Vagina (tissue), 2 donors: ENCODE measurements at regions not wholly inside any gene's neighbourhood (a gene's known extent, or its start where the extent isn't known, plus 50 kb on each side); places are given as distances from the start of the nearest gene placed in this dataset.

Experiments used
- DNase-seq, 2 donors: peaks; one replicate each; pipeline ENCODE4 v3.0.0-alpha.2; 2017; ENCODE audit errors: extremely low spot score in 2 of 2
- H3K27ac ChIP-seq: fragments of 200-600 bp; sonication (generic); one replicate; pipeline ENCODE4 v1.5.1; 2019
- H3K27me3 ChIP-seq: fragments of 200-600 bp; sonication (generic); one replicate; pipeline ENCODE4 v1.5.1; 2019
- H3K36me3 ChIP-seq, 2 donors: fragments of 200-600 bp; sonication (generic); one replicate each; pipeline ENCODE4 v1.5.1; 2017 to 2019
- H3K4me1 ChIP-seq: fragments of 200-600 bp; sonication (generic); one replicate; pipeline ENCODE4 v1.5.1; 2019
- H3K4me3 ChIP-seq, 2 donors: fragments of 200-600 bp; sonication (generic); 1 replicate in 1 of 2; 2 replicates in 1 of 2; pipeline ENCODE4 v1.5.1; 2016 to 2019
- H3K9me3 ChIP-seq: fragments of 200-600 bp; sonication (generic); one replicate; pipeline ENCODE4 v1.5.1; 2019
- POLR2A ChIP-seq, 2 donors: fragments of 450-650 bp; IDR thresholded peaks; one replicate each; pipeline ENCODE4 v1.6.1; 2017; ENCODE audit warnings: antibody characterized with exemption in 2 of 2, mild to moderate bottlenecking in 2 of 2, moderate library complexity in 2 of 2
- POLR2AphosphoS5 ChIP-seq, 2 donors: sonication (generic); formaldehyde crosslinking; IDR thresholded peaks; one replicate each; pipeline ENCODE4 v1.9.0; 2017; ENCODE audit warnings: antibody characterized with exemption in 2 of 2, mild to moderate bottlenecking in 2 of 2, low read depth in 1 of 2; ENCODE audit not compliant: insufficient read depth in 1 of 2
- intact Hi-C: fragments of 100-400 bp; cut with DNase I; formaldehyde crosslinking; loops from one replicate; pipeline ENCODE4 v1.15.1; 2023
- TF ChIP-seq, protein P1 (sequence below), 3 experiments: fragments of 450-650 bp in 2 of 3; fragments of 200-600 bp in 1 of 3; sonication (generic) in 1 of 3; IDR thresholded peaks; one replicate each; pipeline ENCODE4 v1.5.1; 2017 to 2019; ENCODE audit warnings: antibody characterized with exemption in 3 of 3, mild to moderate bottlenecking in 2 of 3, moderate library complexity in 2 of 3

- DNase-seq = no peak
- Histone ChIP-seq H3K9me3 (no peaks in the 10 kb centered on the region), H3K4me3 (no peak overlapping the region), H3K27me3 (no peaks in the 10 kb centered on the region), H3K36me3 (no peaks in the 10 kb centered on the region), H3K4me1 (peaks cover under 1% of the 10 kb centered on the region), H3K27ac (no peak overlapping the region)
- intact Hi-C loops = no loop called here
- TF ChIP-seq POLR2AphosphoS5 (IDR thresholded peaks at IDR 0.05; ENCODE audit: insufficient read depth in 1 of 2, low read depth in 1 of 2) = no peak
- no peak for TF ChIP-seq POLR2A (IDR thresholded peaks at IDR 0.05)
- TF ChIP-seq, protein P1, sequence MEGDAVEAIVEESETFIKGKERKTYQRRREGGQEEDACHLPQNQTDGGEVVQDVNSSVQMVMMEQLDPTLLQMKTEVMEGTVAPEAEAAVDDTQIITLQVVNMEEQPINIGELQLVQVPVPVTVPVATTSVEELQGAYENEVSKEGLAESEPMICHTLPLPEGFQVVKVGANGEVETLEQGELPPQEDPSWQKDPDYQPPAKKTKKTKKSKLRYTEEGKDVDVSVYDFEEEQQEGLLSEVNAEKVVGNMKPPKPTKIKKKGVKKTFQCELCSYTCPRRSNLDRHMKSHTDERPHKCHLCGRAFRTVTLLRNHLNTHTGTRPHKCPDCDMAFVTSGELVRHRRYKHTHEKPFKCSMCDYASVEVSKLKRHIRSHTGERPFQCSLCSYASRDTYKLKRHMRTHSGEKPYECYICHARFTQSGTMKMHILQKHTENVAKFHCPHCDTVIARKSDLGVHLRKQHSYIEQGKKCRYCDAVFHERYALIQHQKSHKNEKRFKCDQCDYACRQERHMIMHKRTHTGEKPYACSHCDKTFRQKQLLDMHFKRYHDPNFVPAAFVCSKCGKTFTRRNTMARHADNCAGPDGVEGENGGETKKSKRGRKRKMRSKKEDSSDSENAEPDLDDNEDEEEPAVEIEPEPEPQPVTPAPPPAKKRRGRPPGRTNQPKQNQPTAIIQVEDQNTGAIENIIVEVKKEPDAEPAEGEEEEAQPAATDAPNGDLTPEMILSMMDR (IDR thresholded peaks at IDR 0.05) = no peak
Observed at GRCh38 chr1:56426587-56427381, 152.6 kb downstream of the PLPP3 start.

DNA sequence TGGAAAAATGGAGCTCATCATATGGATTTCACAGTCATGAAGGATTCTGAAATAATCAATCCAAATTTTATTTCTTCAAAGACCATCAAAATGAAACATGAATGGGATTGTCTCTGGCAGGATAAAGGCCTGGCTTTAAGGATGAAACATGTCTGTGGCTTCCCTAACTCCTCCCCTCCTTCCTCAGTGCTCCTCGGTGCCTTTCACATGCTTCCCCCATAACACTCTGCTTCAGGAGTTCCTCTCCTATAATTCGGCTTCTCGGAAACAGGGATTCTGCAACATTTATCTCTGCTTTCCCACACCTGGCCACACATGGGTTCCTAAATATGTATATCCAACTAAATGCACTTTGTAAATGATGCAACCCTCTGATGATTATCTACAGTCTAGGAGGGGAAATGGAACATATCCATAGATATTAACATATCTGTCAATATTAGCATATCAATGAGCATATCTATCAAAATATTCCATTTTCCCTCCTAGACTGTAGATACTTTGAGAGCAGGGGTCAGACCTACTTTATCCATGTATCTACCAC is 153.8 kb downstream of the PLPP3 start:
- Histone ChIP-seq H3K36me3 (no peaks in the 10 kb centered on the region), H3K4me1 (no peaks in the 10 kb centered on the region), H3K27ac (no peak overlapping the region), H3K4me3 (no peak overlapping the region), H3K27me3 (no peaks in the 10 kb centered on the region), H3K9me3 (no peaks in the 10 kb centered on the region)
- no peak for DNase-seq
- TF ChIP-seq, protein P1 (IDR thresholded peaks at IDR 0.05) = no peak
- TF ChIP-seq POLR2A (IDR thresholded peaks at IDR 0.05) (no peak), POLR2AphosphoS5 (IDR thresholded peaks at IDR 0.05; ENCODE audit: insufficient read depth in 1 of 2, low read depth in 1 of 2) (no peak)
- intact Hi-C loops = no loop called here

DNA sequence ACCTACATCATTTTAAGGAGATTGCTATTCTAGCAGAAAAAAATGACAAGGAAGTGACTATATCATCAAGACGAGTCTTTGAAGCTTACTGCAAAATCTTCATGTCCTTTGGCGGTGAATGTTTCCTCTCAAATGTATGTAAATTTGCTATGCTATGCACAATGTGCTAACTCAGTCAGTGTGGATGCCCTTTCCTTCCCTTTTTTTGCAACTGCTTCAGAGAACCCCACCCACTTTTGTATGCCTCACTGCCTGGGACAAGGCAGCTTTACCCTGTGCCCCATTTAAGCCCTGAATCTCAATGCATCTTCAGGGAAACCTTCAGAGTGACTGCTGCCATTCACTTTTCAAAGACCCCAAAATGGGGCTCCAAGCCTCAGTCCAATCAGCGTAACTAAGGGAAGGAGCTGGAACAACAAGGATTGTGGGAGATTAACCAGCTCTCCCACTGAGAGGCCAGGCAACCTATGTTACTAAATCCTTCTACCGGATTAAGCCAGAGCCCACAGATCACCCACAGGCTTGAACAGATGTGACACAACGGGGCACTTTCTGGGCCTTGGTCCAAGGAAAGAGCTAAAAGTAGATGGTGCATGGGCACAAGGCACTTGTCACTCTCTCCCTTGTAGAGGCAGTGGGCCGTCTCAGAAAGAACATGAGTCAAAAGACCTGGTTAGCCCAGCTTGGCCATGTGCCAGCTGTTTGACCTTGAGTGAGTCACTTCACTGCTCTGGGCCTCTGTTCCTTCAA is 154.4 kb downstream of the PLPP3 start:
- Histone ChIP-seq H3K9me3 (no peaks in the 10 kb centered on the region), H3K27ac (no peak overlapping the region), H3K4me1 (no peaks in the 10 kb centered on the region), H3K27me3 (no peaks in the 10 kb centered on the region), H3K36me3 (no peaks in the 10 kb centered on the region), H3K4me3 (no peak overlapping the region)
- intact Hi-C loops = no loop called here
- no peak for DNase-seq
- TF ChIP-seq POLR2A (IDR thresholded peaks at IDR 0.05) (no peak), POLR2AphosphoS5 (IDR thresholded peaks at IDR 0.05; ENCODE audit: insufficient read depth in 1 of 2, low read depth in 1 of 2) (no peak)
- TF ChIP-seq, protein P1 (IDR thresholded peaks at IDR 0.05) = no peak

DNA sequence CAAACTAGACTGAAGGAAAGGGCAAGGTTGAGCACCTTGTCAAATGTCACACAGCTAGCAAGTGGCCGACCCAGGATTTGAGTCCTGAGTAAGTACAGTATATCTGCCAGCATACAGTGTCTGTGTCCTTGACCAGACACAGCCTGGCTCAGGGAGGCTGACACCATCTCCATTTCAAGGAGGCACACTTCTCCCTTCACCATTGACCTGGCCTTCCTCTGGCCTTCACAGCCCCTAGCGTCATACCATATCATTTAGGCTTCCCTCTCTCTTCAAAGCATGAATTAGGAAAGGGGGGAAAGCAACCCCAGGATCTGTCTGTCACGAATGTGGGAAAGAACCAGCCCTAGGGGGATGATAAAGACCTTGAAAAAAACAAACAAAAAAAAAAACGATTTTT is 155.6 kb downstream of the PLPP3 start:
- Histone ChIP-seq H3K27me3 (no peaks in the 10 kb centered on the region), H3K27ac (no peak overlapping the region), H3K4me1 (no peaks in the 10 kb centered on the region), H3K36me3 (no peaks in the 10 kb centered on the region), H3K9me3 (no peaks in the 10 kb centered on the region), H3K4me3 (no peak overlapping the region)
- no peak for DNase-seq
- TF ChIP-seq POLR2A (IDR thresholded peaks at IDR 0.05) (no peak), POLR2AphosphoS5 (IDR thresholded peaks at IDR 0.05; ENCODE audit: insufficient read depth in 1 of 2, low read depth in 1 of 2) (no peak)
- TF ChIP-seq, protein P1 (IDR thresholded peaks at IDR 0.05) = no peak
- intact Hi-C loops = no loop called here
